IMR-90 (cell line): ENCODE measurements at regions not wholly inside any gene's neighbourhood (a gene's known extent, or its start where the extent isn't known, plus 50 kb on each side); places are given as distances from the start of the nearest gene placed in this dataset.

Experiments
- ATAC-seq: fragments of 200-7000 bp; cut with Tn5 transposase; 2 replicates; pipeline ENCODE4 v1.9.1; 2020; ENCODE audit warnings: low read depth, mild to moderate bottlenecking, moderate library complexity
- BruUV-seq: library from RNA; stranded (reverse); fragments of 400-500 nt; replicated peaks from 2 replicates; lab custom pipeline; 2021; lab: Mats Ljungman, UMichigan
- CTCF ChIA-PET: fragments of 300-600 bp; formaldehyde crosslinking; extraction: SDS; loops from one replicate; lab custom pipeline; 2021; ENCODE audit warnings: antibody characterized with exemption; lab: Yijun Ruan, JAX
- POLR2A ChIA-PET: fragments of 300-600 bp; sonication (Branson Sonifier 250); formaldehyde crosslinking; loops from one replicate; lab custom pipeline; 2022; ENCODE audit warnings: antibody characterized with exemption; ENCODE audit not compliant: unreplicated experiment; lab: Charles Lee
- DNase-seq: peaks from one replicate; pipeline ENCODE4 v3.0.0; 2013
- H2AFZ ChIP-seq: replicated peaks from 2 replicates; pipeline ENCODE3; 2013; ENCODE audit warnings: low read length, mild to moderate bottlenecking; ENCODE audit not compliant: poor library complexity
- H2AK5ac ChIP-seq: 2 replicates; pipeline ENCODE4 v1.6.1; 2013; ENCODE audit warnings: low read depth, low read length, inconsistent platforms
- H2AK9ac ChIP-seq: replicated peaks from 2 replicates; pipeline ENCODE3; 2013; ENCODE audit warnings: mild to moderate bottlenecking, low read depth, low read length, moderate library complexity; ENCODE audit not compliant: poor library complexity
- H2BK120ac ChIP-seq: 2 replicates; pipeline ENCODE4 v1.6.1; 2013; ENCODE audit warnings: low read depth, low read length, inconsistent platforms
- H2BK15ac ChIP-seq: 3 replicates; pipeline ENCODE4 v1.6.1; 2013; ENCODE audit warnings: low read depth, low read length, inconsistent platforms
- H2BK20ac ChIP-seq: 2 replicates; pipeline ENCODE4 v1.6.1; 2013; ENCODE audit warnings: low read depth, mild to moderate bottlenecking, inconsistent platforms, low read length, moderate library complexity
- H2BK5ac ChIP-seq: 2 replicates; pipeline ENCODE4 v1.6.1; 2013; ENCODE audit warnings: mild to moderate bottlenecking, low read depth, low read length, inconsistent platforms; ENCODE audit not compliant: poor library complexity, severe bottlenecking
- H3K14ac ChIP-seq: replicated peaks from 2 replicates; pipeline ENCODE4 v1.6.1; 2013; ENCODE audit warnings: low read depth, low read length, inconsistent platforms
- H3K18ac ChIP-seq: 2 replicates; pipeline ENCODE4 v1.6.1; 2013; ENCODE audit warnings: low read depth, low read length, control low read depth
- H3K23ac ChIP-seq: 2 replicates; pipeline ENCODE4 v1.6.1; 2013; ENCODE audit warnings: low read depth, low read length, inconsistent platforms
- H3K27ac ChIP-seq: 2 replicates; pipeline ENCODE4 v1.5.1; 2013; ENCODE audit warnings: mild to moderate bottlenecking, control low read depth, low read length; ENCODE audit not compliant: insufficient read depth
- H3K27me3 ChIP-seq: 2 replicates; pipeline ENCODE4 v1.6.1; 2013; ENCODE audit warnings: low read length; ENCODE audit not compliant: control insufficient read depth, insufficient read depth
- H3K36me3 ChIP-seq: 2 replicates; pipeline ENCODE4 v1.6.1; 2013; ENCODE audit warnings: low read length, mixed read lengths; ENCODE audit not compliant: control insufficient read depth, insufficient read depth
- H3K4ac ChIP-seq: 2 replicates; pipeline ENCODE4 v1.6.1; 2013; ENCODE audit warnings: low read depth, low read length, inconsistent platforms
- H3K4me1 ChIP-seq: 2 replicates; pipeline ENCODE4 v1.6.1; 2013; ENCODE audit warnings: low read length, mixed read lengths; ENCODE audit not compliant: control insufficient read depth, insufficient read depth
- H3K4me2 ChIP-seq: 2 replicates; pipeline ENCODE4 v1.6.1; 2013; ENCODE audit warnings: low read depth, mild to moderate bottlenecking, control low read depth, low read length, moderate library complexity
- H3K4me3 ChIP-seq: 2 replicates; pipeline ENCODE4 v1.5.1; 2013; ENCODE audit warnings: low read depth, mild to moderate bottlenecking, control low read depth, low read length, moderate library complexity; ENCODE audit not compliant: insufficient read depth
- H3K56ac ChIP-seq: 2 replicates; pipeline ENCODE4 v1.6.1; 2013; ENCODE audit warnings: low read length, inconsistent platforms; ENCODE audit not compliant: insufficient read depth; ENCODE audit errors: extremely low read depth
- H3K79me1 ChIP-seq, 2 experiments: 2 replicates each; pipeline ENCODE4 v1.6.1; 2013; ENCODE audit warnings: low read length in 2 of 2, inconsistent platforms in 1 of 2, low read depth in 1 of 2
- H3K9ac ChIP-seq: 2 replicates; pipeline ENCODE4 v1.6.1; 2013; ENCODE audit warnings: low read depth, low read length, control low read depth
- H3K9me1 ChIP-seq: 2 replicates; pipeline ENCODE4 v1.6.1; 2013; ENCODE audit warnings: low read length, inconsistent platforms; ENCODE audit not compliant: insufficient read depth
- H3K9me3 ChIP-seq: 2 replicates; pipeline ENCODE4 v1.6.1; 2013; ENCODE audit warnings: low read length; ENCODE audit not compliant: control insufficient read depth, insufficient read depth
- H4K20me1 ChIP-seq: 2 replicates; pipeline ENCODE4 v1.6.1; 2013; ENCODE audit warnings: low read length, inconsistent platforms; ENCODE audit not compliant: insufficient read depth
- H4K5ac ChIP-seq: 2 replicates; pipeline ENCODE4 v1.6.1; 2013; ENCODE audit warnings: mild to moderate bottlenecking, low read depth, low read length, control low read depth
- H4K8ac ChIP-seq, 2 experiments: 2 replicates each; pipeline ENCODE4 v1.6.1; 2013; ENCODE audit warnings: low read depth in 2 of 2, low read length in 2 of 2, control low read depth in 1 of 2, inconsistent platforms in 1 of 2
- H4K91ac ChIP-seq: 2 replicates; pipeline ENCODE4 v1.6.1; 2013; ENCODE audit warnings: low read depth, low read length, inconsistent platforms; ENCODE audit not compliant: insufficient read depth
- MAZ ChIP-seq: IDR thresholded peaks from 2 replicates; pipeline ENCODE4 v1.6.1; 2012; ENCODE audit warnings: low read depth, mild to moderate bottlenecking, low read length, improper control_type of control experiment, moderate library complexity, borderline replicate concordance
- NFE2L2 ChIP-seq: fragments of 150-350 bp; IDR thresholded peaks from 2 replicates; pipeline ENCODE4 v1.6.1; 2016; ENCODE audit warnings: low read depth, mild to moderate bottlenecking, low read length
- WGBS, 2 experiments: methylation state at CpG; one replicate each; pipeline versions ENCODE4 v1.1.5 to v1.1.7; 2013; ENCODE audit warnings: missing lambda C conversion rate in 2 of 2; ENCODE audit not compliant: insufficient read length in 1 of 2; ENCODE audit errors: extremely low coverage in 2 of 2; 5-methylcytosine and 5-hydroxymethylcytosine counted together
- dilution Hi-C: fragments of 300-500 bp; cut with HindIII; formaldehyde crosslinking; loops from one replicate; pipeline ENCODE4 v1.14.3; 2018; ENCODE audit warnings: low sequenced_read_pairs; ENCODE audit not compliant: unreplicated experiment
- in situ Hi-C: fragments of 300-500 bp; cut with MboI; formaldehyde crosslinking; loops from 3 replicates; pipeline ENCODE4 v1.14.3; 2019; ENCODE audit warnings: low sequenced_read_pairs, inconsistent platforms, mixed read lengths
- intact Hi-C: fragments of 100-400 bp; cut with micrococcal nuclease; formaldehyde crosslinking; loops from 2 replicates; pipeline ENCODE4 v1.10.0; 2022

- no peak overlapping the region for H4K8ac ChIP-seq
- intact Hi-C loops = no loop called here
- H3K9ac ChIP-seq = no peak overlapping the region
- no peak overlapping the region for H3K18ac ChIP-seq
- ChIA-PET CTCF (no interaction called here), POLR2A (no interaction called here)
- no peak overlapping the region for H3K4me3 ChIP-seq
- H3K27ac ChIP-seq = no peak overlapping the region
- TF ChIP-seq NFE2L2 = no peak
- no peak for TF ChIP-seq MAZ
- dilution Hi-C loops = no loop called here
- H4K5ac ChIP-seq = no peak overlapping the region
- no peak overlapping the region for H2BK120ac ChIP-seq
- H2AFZ ChIP-seq = no peak overlapping the region
- in situ Hi-C loops = no loop called here
- H2AK9ac ChIP-seq = no peak overlapping the region
- no peak overlapping the region for H4K91ac ChIP-seq
- no peaks in the 10 kb centered on the region for H3K79me1 ChIP-seq
- ATAC-seq = no peak
- no peak overlapping the region for H2AK5ac ChIP-seq
- no peaks in the 10 kb centered on the region for H3K9me3 ChIP-seq
- no peaks in the 10 kb centered on the region for H3K4me1 ChIP-seq
- no peak overlapping the region for H3K4me2 ChIP-seq
- no TSS peak for BruUV-seq
- H3K27me3 ChIP-seq = no peaks in the 10 kb centered on the region; the same call in 1 of the 2 replicates
- H4K20me1 ChIP-seq = no peaks in the 10 kb centered on the region
- H3K56ac ChIP-seq = no peak overlapping the region
- no peak overlapping the region for H2BK5ac ChIP-seq
- H3K9me1 ChIP-seq = no peaks in the 10 kb centered on the region
- no peak overlapping the region for H3K4ac ChIP-seq
- no peak for DNase-seq
- no peak overlapping the region for H2BK15ac ChIP-seq
- no peaks in the 10 kb centered on the region for H3K36me3 ChIP-seq
- H2BK20ac ChIP-seq = no peak overlapping the region
- WGBS, 2 experiments = 40% methylated on average over 1 of the region's 2 CpGs; no CpG with 5 or more reads in 1 of the 2 experiments
- H3K23ac ChIP-seq = no peak overlapping the region
- no peak overlapping the region for H3K14ac ChIP-seq
Measured at GRCh38 chr10:89889606-89890005, 188.2 kb downstream of the KIF20B start.
